ENCODE measurements at regions not wholly inside any gene's neighbourhood (a gene's known extent, or its start where the extent isn't known, plus 50 kb on each side); places are given as distances from the start of the nearest gene placed in this dataset.

DNA sequence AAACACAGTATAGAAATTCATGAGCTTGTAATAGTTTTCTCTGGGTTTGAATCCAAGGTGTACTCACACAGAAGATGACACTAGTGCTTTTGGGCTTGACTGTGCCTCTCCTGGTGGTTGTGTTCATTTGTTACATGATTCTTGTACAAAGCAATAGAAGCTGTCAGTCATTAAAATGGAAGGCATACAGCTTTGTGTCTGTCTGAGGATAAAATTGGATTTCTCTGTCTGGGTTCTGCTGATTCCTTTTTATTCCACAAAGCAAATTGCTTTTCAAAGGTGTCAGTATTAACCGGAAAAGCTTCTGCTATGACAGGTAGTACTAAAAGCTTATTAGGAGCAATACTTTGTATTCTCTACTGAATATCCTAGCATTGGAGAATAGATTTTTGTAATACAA is 361.2 kb downstream of the SLC6A15 start:
- TF ChIP-seq, protein P1, sequence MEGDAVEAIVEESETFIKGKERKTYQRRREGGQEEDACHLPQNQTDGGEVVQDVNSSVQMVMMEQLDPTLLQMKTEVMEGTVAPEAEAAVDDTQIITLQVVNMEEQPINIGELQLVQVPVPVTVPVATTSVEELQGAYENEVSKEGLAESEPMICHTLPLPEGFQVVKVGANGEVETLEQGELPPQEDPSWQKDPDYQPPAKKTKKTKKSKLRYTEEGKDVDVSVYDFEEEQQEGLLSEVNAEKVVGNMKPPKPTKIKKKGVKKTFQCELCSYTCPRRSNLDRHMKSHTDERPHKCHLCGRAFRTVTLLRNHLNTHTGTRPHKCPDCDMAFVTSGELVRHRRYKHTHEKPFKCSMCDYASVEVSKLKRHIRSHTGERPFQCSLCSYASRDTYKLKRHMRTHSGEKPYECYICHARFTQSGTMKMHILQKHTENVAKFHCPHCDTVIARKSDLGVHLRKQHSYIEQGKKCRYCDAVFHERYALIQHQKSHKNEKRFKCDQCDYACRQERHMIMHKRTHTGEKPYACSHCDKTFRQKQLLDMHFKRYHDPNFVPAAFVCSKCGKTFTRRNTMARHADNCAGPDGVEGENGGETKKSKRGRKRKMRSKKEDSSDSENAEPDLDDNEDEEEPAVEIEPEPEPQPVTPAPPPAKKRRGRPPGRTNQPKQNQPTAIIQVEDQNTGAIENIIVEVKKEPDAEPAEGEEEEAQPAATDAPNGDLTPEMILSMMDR (IDR thresholded peaks at IDR 0.05) = no peak
- no peak for TF ChIP-seq EZH2 (IDR thresholded peaks at IDR 0.05; ENCODE audit: borderline replicate concordance, insufficient read depth, low read depth, low read length, poor library complexity, severe bottlenecking)

All from B cell (primary cell).